UCSD-AML1 (cell line): ENCODE measurements at regions not wholly inside any gene's neighbourhood (a gene's known extent, or its start where the extent isn't known, plus 50 kb on each side); places are given as distances from the start of the nearest gene placed in this dataset.

Experiments
- DNase-seq: peaks from one replicate; lab custom pipeline; 2025; ENCODE audit not compliant: unreplicated experiment; lab: John Stamatoyannopoulos, UW

DNA sequence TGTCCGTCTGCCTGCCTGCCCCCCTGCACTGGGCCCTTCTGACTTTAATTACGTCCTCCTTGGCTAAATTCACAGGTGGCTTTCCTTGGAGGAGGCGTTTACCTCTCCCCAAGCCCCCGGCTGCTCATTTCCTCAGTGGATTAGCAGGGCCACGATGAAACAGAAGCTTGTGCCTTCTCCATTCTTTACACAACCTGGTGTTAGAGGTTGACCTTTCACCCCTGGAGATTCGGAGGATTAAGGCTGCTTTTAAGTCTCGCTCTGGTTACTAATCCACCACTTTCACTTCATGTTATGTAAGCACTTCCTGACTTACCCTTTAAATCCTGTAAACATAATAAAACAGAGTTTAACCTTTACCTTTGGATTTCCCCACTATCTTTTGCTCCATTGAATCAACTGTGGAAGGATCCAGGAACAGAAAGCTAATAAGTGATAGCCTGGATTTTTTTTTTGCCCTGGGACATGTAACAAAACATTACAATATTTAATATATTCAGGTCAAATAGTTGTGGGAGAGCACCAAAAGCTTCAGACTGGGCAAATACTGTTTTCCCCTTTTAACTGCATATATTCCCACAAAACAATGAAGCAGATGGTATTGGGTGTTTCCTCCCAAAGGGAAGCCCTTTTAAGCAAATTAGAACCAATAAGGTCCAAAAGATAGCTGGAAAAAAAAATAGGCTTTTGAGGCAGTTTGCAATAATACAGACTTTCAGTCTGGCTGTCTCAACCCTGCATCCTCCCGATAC lies 370.2 kb downstream of the EN1 start:
- no peak for DNase-seq

DNA sequence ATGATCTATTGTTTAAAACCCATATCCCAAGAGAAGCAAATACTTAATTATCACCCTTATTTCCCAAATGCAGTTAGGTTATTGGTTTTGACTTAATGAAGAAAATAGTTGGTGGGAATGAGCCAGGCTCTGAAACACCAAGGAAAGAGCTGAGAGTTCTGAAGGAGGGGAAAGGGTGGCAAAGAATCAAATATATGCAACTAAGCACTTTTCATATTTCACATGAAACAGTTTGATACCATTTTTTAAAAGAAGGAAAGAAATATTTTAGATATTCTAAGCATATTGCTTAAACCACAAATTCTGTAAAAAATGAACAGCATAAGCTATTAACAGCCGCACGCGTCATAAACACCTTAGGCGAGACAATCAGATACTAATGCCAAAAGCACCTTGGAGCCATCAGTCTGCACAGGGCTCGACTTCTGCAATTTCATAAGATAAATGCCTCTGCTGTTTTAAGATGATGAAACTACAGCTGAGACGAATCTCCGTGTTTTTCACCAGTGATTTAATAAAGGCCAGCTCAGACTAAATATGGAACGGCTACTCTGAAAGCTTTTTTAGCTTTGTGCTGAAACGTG lies 371.7 kb downstream of the EN1 start:
- DNase-seq: no peak

DNA sequence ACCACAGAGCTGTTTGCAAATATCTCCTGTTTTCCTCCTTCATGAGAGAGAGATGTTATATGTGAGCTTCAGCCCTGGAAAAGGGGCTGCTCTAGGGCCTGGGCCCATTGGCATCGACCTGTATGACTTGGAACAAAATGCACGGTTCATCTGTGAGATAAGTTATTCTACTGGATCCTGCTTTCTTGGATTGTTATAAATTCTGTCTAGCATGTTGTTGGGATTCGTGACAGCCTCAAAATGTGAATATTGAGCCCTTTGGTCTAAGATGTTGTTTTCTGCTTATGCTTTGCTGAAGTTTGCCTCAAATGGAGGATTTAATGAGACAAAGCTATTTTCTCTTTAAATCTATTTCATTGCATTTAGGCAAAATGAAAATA lies 372.9 kb downstream of the EN1 start:
- no peak for DNase-seq

DNA sequence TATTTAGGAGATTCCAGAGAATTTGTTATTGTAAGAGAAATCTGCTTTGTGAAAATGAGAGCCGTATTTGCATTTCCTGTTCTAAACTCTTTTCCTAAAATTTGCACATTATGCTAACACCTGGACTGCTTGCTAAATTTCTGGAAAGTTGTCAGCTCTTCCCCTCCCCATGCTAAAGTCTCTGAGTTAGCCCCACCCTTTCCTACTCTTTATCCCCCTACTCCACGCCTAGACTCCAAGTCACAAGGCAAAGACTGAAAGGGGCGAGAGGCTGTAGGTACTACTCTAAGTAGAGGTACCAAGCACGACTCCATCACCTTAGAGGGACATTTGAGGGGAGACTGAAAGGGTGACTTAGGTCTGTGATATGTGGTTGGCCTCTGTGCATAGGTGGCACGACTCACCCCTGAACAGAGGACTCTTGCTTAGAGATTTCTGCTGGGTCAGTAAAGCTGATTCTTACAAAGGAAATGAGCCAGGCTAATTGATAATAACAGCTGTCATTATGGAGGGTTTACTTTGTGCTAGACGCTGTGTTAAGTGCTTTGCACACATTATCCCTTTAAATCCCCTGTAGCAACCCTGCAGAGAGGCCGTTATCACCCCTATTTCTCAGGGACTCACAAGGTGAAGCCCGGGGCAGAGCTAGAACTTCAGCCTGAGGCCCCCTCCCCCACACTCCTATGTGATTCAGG lies 373.5 kb downstream of the EN1 start:
- no peak for DNase-seq

DNA sequence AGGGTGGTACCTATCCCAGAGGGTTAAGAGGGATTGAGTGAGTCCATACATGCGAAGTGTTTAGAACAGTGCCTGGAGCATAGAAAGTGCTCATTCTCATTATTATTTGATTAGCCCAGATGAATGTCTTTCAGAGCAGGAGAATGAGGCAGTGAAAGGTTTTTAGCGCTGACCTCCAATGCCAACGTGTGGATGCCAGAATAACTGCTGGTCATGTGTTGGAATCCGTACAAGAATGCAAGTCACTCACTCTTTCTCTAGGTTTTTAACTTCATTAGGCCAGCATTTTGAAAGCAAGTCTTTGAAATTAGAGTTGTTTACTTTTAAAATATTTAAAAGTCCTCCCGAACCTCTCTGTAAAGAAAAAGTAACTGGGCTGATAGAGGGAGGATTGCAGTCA lies 374.2 kb downstream of the EN1 start:
- DNase-seq: no peak

DNA sequence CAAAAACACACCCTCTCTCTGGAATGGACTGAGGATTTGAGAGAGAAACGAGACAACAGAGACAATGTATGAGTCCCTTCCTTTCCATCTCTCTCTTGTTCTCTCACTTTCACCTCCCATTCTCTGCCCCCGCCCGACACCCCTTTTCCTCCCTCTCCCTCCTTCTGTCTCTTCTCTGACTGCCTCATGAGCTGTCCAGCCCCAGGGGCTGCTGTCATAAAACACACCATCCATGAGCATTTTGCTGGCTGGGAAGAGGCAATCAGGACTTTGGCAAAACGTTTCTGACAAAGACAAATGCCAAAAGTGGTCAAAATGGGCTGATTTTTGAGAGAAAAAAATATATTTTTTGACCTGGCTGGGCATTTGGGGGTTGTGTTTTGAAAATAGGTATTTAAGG lies 377.2 kb downstream of the EN1 start:
- DNase-seq: no peak

DNA sequence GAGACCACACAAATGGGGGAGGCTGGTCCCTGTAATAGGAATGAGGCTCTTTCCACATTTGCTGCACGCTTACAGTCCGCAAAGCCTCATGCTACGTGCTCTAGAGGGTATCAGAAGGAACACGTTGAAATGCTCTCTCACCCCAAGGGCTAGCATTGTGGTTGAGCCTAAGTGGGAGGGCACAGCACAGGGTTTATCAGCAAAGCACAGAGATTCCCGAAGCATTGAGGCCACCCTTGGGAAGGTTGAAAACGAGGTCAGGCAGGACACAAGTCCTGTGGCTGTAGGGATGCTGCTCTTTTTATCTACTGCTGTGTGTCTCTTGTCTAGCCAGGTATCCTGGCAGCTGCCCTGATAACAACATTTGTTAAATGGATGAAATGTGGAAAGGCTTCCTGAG lies 378.3 kb downstream of the EN1 start:
- no peak for DNase-seq

DNA sequence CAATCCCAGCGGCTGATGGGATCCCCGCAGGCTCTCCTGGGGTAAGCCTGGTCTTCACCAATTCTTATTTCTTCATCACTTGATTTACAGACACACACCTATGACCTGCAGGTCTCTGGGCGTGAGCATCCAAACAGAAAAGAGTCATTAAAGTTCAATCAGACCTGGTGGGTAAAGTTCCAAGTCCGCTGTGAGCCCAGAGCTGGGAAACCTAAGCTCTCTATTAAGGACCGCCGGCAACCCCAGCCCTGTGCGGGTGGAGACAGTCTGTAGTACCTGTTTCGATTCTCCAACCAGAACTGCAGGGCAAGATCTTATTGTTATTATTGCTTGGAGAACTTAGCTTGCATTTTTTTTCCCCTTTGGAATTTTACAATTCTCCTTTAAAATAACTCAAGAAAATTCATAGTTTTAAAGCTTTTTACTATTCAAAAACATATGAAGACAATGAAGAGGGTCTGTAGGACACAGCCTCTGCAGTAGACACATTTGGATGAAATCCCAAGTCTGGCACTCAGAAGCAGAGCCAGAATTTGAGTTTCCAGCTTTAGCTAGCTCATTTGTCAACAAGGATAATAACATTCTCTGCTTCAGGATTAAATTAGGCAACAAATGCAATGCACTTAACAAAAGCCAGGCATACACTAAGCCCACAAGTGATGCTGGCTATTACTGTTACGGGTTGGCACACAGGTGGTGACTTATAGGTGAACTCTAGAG lies 376.4 kb downstream of the INSIG2 start:
- no peak for DNase-seq

DNA sequence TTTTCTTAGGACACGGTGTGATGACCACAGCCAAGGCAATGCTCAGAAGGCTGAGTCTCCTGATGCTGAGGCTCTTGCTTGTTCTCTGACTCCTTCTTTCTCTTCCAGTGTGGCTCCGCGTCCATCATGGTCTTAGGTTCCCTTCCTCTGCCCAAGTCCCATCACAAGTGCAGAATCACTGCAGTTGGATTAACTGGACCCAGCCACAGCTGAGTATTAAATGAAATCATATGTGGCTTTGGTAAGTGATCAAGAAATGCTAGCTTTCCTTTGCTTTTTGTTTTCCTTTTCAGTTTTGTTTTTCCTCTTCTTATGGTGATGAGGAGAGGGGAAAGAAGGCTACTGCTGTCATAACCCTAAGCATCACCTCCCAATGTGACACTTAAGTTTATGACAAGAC lies 375.8 kb downstream of the INSIG2 start:
- DNase-seq: no peak

DNA sequence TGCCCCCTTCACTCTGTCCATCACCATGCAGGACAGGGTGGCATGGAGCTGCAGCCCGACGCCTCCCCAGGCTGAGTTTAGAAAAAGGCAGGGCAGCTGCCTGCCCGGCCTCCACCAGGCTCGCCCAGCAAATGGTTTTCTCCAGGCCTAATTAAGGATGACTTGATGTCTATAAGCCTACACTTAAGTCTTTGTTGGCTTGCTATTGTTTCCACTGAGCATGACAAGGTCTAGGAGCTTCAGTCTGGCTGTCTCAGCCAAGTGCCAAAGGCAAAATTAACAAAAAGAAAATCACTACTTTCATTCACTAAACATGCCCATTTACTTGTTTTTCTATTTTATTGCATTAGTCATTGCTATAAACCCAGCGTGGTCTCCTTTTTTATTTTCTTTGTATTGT lies 372.2 kb downstream of the INSIG2 start:
- DNase-seq: no peak

DNA sequence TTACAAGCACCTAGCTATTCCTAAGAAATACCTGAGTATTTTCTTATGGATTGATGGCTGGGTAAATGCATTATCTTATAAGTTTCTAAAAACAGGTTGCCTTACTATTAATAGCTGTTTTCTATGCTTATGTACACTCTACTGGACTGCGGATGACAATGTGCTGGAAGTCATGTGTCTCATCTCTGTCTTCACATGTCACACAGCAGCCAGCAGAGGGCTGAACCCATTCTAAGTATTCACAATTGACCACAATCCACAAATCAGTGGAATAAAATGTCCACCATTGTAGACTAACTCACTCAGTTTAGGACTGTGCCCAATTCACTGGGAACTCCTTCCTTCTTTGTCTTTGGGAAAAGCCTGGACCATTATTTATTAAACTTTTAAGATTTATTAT lies 371.2 kb downstream of the INSIG2 start:
- DNase-seq: no peak

DNA sequence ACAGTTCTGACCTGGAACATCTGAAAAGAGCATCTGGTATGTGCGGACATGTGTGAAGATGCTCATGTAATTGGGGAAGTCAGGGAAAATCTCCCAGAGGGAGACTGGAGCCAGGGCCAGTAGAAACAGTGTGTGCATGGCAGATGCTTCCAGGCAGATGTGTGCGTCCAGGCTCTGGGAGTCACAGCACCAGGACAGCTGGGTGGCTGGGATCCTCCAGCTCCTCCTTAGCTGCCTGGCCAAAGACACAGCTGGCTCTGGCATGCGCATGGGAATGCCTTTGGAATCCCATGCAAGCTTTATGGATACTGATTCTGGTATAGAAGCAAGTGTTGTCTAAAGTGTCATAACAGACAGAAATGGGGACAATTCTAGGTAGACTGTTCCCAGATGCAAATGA lies 369.7 kb downstream of the INSIG2 start:
- DNase-seq: no peak

DNA sequence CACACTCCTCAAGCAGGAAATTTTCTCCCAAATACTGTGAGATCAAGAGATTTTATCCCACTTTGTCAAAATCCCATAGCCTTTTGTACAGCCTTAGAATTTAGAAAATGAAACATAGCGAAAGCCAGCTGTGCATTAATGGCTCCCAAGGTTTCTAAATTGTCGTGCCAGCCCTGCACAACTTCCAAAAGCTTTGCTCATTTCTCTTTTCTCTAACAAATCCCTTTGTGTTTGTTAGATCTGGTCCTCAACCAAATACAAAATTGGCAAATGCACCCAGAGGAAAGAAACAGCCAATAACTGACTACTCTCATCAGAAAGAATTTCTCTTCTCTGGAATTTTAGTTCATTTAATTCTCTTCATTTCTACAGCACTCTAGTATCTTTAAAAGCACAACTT lies 361.1 kb downstream of the INSIG2 start:
- no peak for DNase-seq

DNA sequence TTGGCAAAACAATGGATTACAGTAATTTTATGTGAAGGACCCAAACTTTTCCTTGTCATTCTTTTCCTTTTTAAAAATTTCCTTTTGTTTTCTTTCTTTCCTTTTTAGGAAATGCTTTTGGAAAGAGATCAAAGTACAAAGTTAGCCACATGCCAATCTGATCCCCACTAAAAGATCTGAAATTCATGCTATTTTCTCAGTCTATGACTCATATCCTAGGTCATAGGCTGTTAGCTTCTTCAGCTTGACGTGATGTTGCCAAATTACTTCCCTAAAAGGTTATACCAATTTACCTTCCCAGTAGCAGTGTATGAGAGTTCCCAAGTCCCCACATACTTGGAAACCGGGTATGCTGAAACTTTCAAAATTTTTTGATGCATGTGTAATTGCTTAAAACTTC lies 355.3 kb downstream of the INSIG2 start:
- DNase-seq: no peak

DNA sequence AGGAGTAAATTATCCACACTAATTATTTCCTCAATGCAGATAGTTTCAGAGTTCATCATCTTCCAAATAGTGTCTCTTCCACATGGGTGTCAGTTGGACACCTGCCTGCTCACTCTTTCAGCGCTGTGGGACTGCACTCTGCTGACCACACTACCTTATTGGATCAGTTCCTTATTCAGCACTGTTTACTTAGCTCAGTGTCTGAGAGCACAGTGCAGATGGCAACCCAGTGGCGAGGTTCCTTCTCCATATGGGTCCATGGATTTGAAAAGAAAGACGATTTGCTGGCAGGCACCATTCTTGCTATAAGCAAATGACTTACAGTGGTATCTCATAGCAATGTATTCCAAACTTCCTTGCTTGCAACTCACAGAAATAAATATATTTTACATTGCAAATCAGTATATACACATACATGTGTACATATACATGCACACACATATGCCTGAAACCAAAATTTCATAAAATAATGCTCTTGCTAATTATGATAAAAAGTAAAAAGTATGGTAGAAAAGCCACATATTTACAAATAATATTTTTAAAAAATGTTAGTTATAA lies 354.8 kb downstream of the INSIG2 start:
- DNase-seq: no peak

DNA sequence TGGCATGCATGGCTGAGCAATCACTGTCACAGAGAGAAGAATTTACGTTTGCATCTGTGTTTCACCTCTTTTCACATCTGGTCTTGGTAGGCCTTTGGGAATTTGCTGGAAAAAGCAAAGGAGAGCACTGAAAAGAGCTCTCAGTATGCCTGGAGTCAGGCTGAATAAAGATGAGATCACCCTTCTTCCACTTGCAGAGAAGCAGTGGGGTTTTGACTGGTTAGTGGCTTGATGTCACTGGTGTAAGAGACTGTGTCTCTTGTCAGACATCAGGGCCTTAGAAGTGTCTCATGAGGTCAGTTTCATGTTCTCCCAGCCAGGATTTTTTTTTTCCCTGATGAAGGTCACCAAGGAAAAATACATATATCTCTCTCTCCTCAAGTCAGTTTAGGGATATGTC lies 353.8 kb downstream of the INSIG2 start:
- no peak for DNase-seq

DNA sequence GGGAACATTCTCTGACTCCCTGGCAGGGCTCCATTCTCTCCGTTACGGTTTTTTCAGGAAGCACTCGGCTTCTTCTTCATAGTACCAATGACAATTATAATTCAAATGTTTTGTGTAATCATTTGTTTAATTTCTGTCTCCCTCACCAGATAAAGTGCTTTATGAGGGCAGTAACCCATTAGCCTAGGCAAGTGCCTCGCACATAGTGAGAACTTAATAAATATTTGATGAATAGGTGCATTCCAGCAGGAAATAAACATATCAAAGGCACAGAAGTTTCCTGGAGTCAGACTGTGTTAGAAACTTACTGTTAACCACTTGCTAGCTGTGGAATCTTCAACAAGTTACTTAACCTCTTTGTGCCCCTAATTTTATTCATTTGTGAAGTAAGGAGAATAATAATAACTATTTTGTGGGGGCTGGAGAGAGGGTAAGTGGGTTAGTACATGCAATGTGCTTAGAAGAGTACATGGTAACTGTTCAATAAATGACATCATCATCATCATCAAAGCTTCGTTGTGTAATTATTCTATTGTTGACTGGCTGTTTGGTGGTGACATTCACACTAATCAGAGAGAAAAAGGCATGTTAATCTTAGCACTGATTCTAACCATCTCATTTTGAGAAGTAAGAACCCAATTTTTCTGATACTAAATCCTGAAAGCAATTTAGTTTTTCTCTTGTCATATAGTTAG lies 352.3 kb downstream of the INSIG2 start:
- no peak for DNase-seq

DNA sequence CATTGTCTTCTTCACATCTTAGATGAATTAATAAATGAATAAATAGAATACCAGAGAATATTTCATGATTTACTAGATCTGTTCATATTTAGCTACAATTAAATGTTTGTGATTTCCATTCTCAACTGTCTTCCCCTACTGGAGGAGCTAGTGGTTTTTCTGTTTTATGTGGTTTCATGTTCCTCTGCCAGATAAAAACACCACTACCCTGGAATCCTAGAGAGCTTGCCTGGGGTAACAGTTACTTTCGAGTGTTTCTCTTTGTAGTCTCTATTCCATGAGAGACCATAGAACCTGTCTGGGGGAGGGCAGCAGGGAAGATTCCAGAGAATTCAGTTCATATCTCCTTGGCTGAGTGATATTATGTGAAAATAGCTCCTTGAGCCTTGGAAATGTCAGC lies 349.2 kb downstream of the INSIG2 start:
- no peak for DNase-seq

DNA sequence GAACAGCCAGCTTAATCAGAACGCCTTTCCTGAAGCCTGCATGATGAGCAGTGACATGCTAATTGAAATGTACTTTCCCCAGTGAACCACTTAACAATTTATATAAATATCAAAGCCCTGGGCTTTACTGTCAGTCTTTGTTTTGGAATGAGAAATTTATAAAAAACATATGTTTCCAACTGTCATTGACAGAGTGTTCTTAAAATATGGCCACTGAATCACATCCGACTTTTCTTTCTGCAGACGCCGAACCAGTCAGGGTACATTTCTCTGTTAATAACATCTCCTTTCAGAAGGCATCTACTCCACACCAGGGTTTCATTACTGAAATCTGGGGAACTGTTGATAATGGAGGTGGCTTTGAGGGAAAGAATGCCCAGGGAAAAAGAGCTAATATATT lies 343.7 kb downstream of the INSIG2 start:
- DNase-seq: no peak

DNA sequence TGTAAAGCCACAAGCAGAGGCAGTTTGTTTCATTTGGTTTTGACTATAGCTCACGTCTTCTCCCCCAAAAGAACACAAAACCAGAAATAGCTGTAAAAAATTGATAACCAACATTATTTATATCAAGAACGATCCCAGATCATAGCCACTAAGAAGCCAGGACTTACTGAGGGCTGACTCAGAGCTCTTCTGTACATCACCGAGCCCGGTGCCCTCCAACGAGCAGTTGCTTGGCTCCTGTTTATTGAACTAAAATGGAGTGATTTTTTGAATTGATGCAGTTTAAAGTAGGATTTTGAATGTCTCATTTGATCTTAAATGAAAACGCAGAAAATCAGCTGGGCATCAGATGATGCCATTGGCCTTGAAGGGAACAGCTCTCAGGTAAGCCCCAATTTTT lies 343.3 kb downstream of the INSIG2 start:
- no peak for DNase-seq

DNA sequence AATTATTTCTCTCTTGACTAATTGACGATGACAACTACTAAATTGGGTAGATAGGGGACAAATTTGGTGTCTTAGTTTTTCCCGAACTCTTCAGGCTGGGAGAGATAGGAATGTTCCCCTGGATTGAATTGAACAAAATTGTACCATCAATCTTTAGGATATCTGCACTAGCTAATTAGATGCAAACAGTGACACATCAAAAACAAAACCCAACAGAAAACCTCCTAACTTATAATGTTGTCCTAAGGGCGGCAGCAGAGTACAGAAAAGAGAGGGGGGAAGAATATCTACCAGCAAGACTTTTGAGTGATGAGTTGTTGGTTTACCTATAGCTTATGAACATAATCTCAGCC lies 342.9 kb downstream of the INSIG2 start:
- no peak for DNase-seq
